A673 (cell line): ENCODE measurements at regions not wholly inside any gene's neighbourhood (a gene's known extent, or its start where the extent isn't known, plus 50 kb on each side); places are given as distances from the start of the nearest gene placed in this dataset.

ENCODE experiments used
- BruUV-seq: library from RNA; stranded (reverse); fragments of 400-500 nt; replicated peaks from 2 replicates; lab custom pipeline; 2021; lab: Mats Ljungman, UMichigan
- CTCF ChIA-PET: fragments of 300-600 bp; sonication (Branson Sonifier 250); formaldehyde crosslinking; loops from one replicate; lab custom pipeline; 2022; ENCODE audit warnings: antibody characterized with exemption; lab: Charles Lee
- POLR2A ChIA-PET: fragments of 300-600 bp; sonication (Branson Sonifier 250); formaldehyde crosslinking; loops from one replicate; lab custom pipeline; 2022; ENCODE audit warnings: antibody characterized with exemption; ENCODE audit not compliant: low non-redundant PET; lab: Charles Lee
- DNase-seq: peaks from one replicate; pipeline ENCODE4 v3.0.0-alpha.2; 2015; ENCODE audit warnings: low spot score
- H3K27ac ChIP-seq: fragments of 200-600 bp; sonication (generic); 2 replicates; pipeline ENCODE4 v1.5.1; 2016; ENCODE audit warnings: mixed run types, low read depth, mild to moderate bottlenecking, mixed read lengths, antibody characterized with exemption, low read length; ENCODE audit not compliant: poor library complexity, severe bottlenecking
- H3K27me3 ChIP-seq: fragments of 200-600 bp; sonication (generic); replicated peaks from 2 replicates; pipeline ENCODE4 v1.6.1; 2017; ENCODE audit warnings: mixed run types, low read depth, mild to moderate bottlenecking, mixed read lengths, antibody characterized with exemption, low read length; ENCODE audit not compliant: insufficient read depth, poor library complexity
- H3K36me3 ChIP-seq: fragments of 200-600 bp; sonication (generic); 2 replicates; pipeline ENCODE4 v1.6.1; 2016; ENCODE audit warnings: mixed run types, mild to moderate bottlenecking, mixed read lengths, antibody characterized with exemption, low read length; ENCODE audit not compliant: insufficient read depth, poor library complexity, severe bottlenecking
- H3K4me1 ChIP-seq: fragments of 200-600 bp; sonication (generic); 2 replicates; pipeline ENCODE4 v1.6.1; 2017; ENCODE audit warnings: mixed run types, mild to moderate bottlenecking, mixed read lengths, antibody characterized with exemption, low read length; ENCODE audit not compliant: insufficient read depth, poor library complexity, severe bottlenecking
- H3K4me3 ChIP-seq: fragments of 200-600 bp; sonication (generic); 2 replicates; pipeline ENCODE4 v1.5.1; 2016; ENCODE audit warnings: low read depth, mixed run types, mild to moderate bottlenecking, mixed read lengths, low read length; ENCODE audit not compliant: poor library complexity, severe bottlenecking
- H3K9me3 ChIP-seq: fragments of 200-600 bp; sonication (generic); 2 replicates; pipeline ENCODE4 v1.6.1; 2016; ENCODE audit warnings: mixed run types, low read depth, mild to moderate bottlenecking, mixed read lengths, antibody characterized with exemption, low read length; ENCODE audit not compliant: poor library complexity, severe bottlenecking
- EZH2 ChIP-seq: fragments of 200-600 bp; sonication (generic); IDR thresholded peaks from 2 replicates; pipeline ENCODE4 v1.6.1; 2017; ENCODE audit warnings: borderline replicate concordance, low read depth, mild to moderate bottlenecking, mixed read lengths, antibody characterized with exemption, low read length; ENCODE audit not compliant: poor library complexity, severe bottlenecking
- intact Hi-C: fragments of 100-400 bp; cut with micrococcal nuclease; formaldehyde crosslinking; loops from one replicate; pipeline ENCODE4 v1.10.0; 2022; ENCODE audit not compliant: unreplicated experiment
- TF ChIP-seq, protein P1 (sequence below): fragments of 300-800, 200-600 bp; sonication (generic); conservative IDR thresholded peaks from 2 replicates; pipeline ENCODE4 v1.5.1; 2017; ENCODE audit warnings: low read depth, mild to moderate bottlenecking, antibody characterized with exemption, low read length, moderate library complexity, mixed read lengths

DNA sequence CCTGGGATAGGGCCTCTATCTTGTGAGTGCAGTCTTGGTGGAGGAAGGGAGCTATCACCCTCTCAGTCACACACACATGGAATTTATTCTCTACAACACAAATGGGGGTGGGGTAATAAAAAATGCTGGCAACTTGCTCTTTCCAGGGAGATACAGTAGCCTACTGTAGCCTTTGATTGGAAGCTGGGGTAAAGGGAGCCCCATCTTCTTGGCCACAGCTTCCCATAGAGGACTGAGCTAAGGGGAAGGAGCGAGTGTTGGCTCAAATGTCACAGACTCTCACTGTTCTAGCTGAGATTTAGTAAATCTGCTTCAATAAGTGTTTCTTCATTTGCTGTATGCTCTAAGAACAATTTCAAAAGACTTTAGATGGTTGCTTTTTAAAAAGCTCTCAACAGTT is 222.2 kb upstream of the CXCL12 start:
- POLR2A ChIA-PET: no interaction called here
- H3K4me1 ChIP-seq: no peaks in the 10 kb centered on the region
- BruUV-seq: no TSS peak
- H3K27ac ChIP-seq: no peak overlapping the region
- no peak for DNase-seq
- CTCF ChIA-PET: no interaction called here
- no peaks in the 10 kb centered on the region for H3K27me3 ChIP-seq
- no peak for TF ChIP-seq EZH2
- TF ChIP-seq, protein P1, sequence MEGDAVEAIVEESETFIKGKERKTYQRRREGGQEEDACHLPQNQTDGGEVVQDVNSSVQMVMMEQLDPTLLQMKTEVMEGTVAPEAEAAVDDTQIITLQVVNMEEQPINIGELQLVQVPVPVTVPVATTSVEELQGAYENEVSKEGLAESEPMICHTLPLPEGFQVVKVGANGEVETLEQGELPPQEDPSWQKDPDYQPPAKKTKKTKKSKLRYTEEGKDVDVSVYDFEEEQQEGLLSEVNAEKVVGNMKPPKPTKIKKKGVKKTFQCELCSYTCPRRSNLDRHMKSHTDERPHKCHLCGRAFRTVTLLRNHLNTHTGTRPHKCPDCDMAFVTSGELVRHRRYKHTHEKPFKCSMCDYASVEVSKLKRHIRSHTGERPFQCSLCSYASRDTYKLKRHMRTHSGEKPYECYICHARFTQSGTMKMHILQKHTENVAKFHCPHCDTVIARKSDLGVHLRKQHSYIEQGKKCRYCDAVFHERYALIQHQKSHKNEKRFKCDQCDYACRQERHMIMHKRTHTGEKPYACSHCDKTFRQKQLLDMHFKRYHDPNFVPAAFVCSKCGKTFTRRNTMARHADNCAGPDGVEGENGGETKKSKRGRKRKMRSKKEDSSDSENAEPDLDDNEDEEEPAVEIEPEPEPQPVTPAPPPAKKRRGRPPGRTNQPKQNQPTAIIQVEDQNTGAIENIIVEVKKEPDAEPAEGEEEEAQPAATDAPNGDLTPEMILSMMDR: no peak
- no peaks in the 10 kb centered on the region for H3K36me3 ChIP-seq
- H3K9me3 ChIP-seq: no peaks in the 10 kb centered on the region
- H3K4me3 ChIP-seq: no peak overlapping the region
- intact Hi-C loops: no loop called here

DNA sequence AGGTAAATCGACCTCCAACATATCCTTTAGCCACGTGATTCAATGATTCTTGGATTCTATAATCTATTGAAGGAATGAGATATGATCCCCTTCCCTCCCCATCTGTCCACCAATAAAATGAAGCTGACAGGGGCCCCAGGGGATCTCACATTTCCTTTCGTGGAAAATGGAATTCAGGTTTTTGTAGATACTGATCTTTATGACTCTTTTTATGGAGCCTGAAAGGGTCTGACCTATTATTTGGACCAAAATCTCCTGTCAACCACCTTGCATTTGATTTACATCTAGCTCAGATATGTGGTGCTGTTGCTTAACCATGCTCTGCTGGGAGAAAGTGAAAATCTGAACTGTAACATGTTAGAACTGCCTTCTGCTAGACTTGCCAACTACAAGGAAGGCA is 234.0 kb upstream of the CXCL12 start:
- no peaks in the 10 kb centered on the region for H3K4me1 ChIP-seq
- POLR2A ChIA-PET: no interaction called here
- intact Hi-C loops: no loop called here
- H3K27ac ChIP-seq: no peak overlapping the region
- CTCF ChIA-PET: no interaction called here
- no peak for TF ChIP-seq EZH2
- TF ChIP-seq, protein P1: no peak
- DNase-seq: no peak
- H3K4me3 ChIP-seq: no peak overlapping the region
- no TSS peak for BruUV-seq
- no peaks in the 10 kb centered on the region for H3K9me3 ChIP-seq
- no peaks in the 10 kb centered on the region for H3K27me3 ChIP-seq
- H3K36me3 ChIP-seq: no peaks in the 10 kb centered on the region

DNA sequence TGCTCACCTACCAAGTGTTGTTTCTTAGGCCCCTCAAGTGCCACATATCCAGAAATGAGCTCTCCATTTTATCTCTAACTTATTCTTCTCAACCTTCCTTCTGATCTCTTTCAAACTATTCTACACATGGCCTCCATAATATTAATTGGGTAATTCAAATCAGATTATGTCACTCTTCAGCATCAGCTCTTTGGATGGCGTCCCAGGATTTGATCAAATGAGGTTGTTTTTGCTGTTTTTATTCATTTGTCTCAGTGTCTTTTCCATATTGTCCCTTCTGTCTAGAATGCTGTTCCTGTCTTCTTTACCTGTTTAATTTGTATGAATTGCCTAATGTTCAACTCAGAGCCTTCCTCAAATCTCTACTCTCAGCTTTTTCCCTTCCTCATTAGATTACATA is 234.6 kb upstream of the CXCL12 start:
- H3K9me3 ChIP-seq: no peaks in the 10 kb centered on the region
- H3K27me3 ChIP-seq: no peaks in the 10 kb centered on the region
- DNase-seq: no peak
- H3K4me1 ChIP-seq: no peaks in the 10 kb centered on the region
- CTCF ChIA-PET: no interaction called here
- H3K27ac ChIP-seq: no peak overlapping the region
- no peaks in the 10 kb centered on the region for H3K36me3 ChIP-seq
- TF ChIP-seq, protein P1: no peak
- no TSS peak for BruUV-seq
- intact Hi-C loops: no loop called here
- POLR2A ChIA-PET: no interaction called here
- no peak overlapping the region for H3K4me3 ChIP-seq
